Umbilical cord (tissue), 1 donor: ENCODE measurements at regions not wholly inside any gene's neighbourhood (a gene's known extent, or its start where the extent isn't known, plus 50 kb on each side); places are given as distances from the start of the nearest gene placed in this dataset.

Experiments
- DNase-seq: peaks from one replicate; pipeline ENCODE4 v3.0.0-alpha.2; 2015; ENCODE audit warnings: low spot score

DNA sequence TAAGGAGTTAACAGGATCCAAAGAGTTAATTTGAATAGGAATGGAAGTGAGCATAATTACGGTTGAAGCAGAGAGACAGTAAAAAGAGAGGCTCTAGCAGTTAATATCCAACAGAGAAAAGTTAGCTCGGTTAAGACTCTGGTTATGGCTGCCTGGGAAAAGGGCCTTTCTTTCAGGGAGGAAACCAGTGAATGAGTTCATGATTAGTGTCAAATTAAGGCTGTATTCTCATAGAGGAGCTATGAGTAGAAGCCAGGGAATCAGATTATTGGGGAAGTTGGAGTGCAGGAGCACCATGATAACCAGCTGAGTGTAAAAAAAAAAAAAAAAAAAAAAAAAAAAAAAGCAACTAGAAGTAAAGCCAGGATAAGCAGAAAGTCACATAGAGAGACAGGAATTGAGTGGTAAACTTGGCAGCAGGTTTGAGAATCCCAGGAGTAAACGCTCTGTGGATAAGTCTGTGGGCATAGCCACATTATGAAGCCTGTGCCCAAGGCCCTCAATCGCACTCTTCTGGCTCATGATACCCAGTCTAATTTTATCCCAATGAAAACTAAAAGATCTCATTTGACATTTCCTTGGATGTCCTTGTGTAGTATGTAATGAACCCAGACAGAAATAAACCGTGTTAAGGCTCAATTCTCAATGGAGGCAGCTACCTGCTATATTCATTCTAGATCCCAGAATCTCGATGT lies 372.6 kb upstream of the MPDZ start:
- DNase-seq: no peak

DNA sequence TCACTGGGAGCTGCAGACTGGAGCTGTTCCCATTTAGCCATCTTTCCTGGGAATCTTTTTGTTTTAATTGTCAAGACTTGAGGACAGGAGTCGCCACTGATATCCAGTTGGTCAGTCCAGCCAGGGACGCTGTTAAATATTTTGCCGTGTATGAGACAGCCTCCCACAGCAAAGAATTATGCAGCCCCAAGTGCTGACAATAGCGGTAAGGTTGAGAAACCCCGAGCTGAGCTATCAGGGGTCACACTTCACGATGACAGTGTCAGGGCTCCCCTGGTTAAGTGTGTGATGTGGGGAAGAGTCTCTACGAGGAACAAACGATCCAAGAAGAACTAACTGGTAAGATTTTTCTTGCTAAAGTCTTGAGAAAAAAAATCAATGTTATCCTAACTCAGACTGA lies 372.0 kb upstream of the MPDZ start:
- no peak for DNase-seq

DNA sequence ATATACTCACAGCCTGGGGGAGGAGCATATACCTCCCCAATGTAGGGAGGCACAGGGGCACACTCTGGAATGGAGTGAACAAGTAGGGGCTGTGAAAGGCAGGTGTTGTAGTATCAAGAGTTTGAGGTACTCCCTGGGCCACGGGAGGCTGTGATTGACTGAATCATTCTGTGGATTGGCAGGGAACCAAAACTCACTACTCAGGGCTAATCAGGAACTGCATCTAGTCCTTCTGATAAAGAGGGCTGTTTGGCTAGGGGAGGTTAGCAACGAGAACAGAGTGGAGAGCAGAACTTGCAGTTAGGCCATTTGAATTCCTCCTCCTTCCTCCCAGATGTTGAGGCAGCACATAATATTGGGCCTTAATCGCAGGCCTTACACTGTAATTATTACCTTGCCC lies 369.2 kb upstream of the MPDZ start:
- DNase-seq: no peak

DNA sequence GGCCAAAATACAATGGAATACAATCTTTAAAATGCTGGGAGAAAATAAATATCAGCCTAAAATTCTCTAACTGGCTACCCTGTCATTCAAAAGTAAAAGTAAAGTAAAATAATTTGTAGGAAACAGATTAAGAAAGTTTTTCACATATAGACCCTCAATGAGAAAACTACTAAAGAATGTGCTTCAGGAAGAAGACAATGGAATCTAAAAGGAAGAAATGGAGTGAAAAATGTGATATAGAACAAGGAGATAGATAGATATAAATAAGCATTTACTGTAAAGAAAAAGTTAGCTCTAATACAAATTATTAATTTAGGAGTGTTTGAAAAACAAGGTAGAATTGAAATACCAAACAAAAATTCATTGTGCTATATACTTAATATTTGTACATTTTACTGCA lies 368.6 kb upstream of the MPDZ start:
- no peak for DNase-seq

DNA sequence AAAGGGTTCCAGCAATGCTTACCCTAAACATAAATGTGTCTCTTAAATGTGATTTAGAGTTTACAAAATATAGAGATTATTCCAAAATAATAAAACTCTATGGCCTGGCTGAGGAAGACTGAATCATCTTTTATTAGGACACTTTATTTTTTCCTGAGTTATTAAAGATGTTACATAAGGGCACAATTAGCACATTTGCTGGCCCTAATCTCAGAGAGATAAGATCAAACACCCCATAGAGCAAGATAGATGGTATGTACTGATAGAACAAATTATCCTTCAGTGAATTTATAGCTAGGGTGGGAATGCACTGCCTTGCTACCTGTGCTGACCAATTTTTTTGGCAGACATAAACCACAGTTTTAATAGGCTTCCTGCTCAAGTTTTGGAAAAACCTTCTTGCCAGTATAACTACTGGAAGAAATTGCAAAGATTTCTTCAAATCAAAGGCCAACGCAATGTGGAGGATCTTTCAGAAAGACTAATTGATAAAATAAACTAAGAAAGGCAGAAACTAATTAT lies 367.1 kb upstream of the MPDZ start:
- DNase-seq: no peak

DNA sequence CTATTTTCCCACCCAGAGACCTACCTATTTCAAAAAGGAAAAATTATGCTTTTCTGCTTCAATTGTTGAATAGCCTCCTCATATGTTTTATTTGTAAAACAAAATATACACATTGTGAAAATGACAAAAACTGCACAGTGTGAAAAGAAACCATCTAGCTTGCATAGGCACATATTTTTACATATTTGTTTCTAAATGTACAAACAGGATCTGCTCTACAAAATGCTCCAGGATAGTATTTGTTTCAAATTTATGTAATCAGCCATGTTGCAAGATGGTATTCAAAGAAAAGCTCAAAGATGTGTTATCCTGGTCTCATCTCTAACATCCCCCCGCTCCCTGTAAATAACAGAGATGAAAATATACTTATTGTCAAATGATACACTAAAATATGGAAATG lies 366.1 kb upstream of the MPDZ start:
- no peak for DNase-seq

DNA sequence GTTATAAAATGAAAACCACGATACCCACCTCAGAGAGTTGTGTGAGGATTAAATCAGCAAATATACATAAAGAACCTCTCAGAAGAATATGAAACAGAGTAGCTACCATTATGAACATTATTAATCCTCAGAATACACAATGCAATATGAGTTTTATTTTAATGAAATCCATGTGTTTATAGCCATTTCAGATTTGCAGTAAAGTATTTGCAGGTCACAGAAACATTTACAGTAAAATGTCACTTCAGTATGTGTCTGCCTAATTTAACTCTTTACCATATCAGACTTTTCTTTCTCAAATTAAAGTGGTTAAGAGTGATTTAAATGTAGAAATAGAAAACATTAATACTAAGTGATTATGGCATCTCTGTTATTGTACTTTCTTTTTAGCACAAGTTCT lies 365.2 kb upstream of the MPDZ start:
- DNase-seq: no peak

DNA sequence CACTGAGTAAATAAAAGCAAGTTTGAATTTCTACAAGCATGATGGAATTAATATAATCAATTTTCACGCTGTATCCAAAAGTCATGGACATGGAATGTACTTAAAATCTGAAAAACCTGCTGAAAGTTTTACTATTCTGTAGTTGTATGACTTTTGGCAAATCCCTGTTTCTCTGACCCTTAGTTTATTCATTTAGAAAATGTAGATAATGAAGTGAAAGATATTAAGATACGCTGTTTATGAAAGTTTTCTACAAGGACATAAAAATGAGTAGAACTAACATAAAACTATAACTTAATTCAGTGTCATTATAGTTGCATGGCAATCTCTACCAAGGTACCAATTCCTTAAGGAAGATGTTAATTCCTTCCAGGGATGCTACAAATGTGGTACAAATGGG lies 363.2 kb upstream of the MPDZ start:
- no peak for DNase-seq

DNA sequence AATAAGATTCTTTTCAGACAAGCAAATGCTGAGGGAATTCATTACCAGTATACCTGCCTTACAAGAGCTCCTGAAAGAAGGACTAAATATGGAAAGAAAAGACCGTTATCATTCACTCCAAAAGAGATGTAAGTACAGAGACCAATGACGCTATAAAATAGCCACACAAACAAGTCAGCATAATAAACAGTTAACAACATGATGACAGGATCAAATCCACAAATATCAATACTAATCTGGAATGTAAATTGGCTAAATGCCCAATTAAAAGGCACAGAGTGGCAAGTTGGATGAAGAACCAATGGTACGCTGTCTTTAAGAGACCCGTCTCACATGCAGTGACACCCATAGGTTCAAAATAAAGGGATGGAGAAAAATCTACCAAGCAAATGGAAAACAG lies 349.6 kb upstream of the MPDZ start:
- no peak for DNase-seq

DNA sequence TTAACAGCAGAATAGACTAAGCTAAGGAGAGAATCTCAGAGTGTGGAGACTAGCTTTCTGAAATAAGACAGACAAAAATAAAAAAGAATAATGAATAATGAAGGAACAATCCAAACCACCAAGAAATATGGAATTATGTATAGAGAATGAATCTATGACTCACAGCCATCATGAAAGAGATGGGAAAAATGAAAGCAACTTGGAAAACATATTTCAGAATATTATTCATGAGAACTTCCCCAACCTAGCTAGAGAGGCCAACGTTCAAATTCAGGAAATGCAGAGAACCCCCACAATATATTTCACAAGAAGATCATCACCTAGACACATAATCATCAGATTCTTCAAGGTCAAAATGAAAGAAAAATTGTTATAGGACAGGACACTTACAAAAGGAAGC lies 349.0 kb upstream of the MPDZ start:
- no peak for DNase-seq

DNA sequence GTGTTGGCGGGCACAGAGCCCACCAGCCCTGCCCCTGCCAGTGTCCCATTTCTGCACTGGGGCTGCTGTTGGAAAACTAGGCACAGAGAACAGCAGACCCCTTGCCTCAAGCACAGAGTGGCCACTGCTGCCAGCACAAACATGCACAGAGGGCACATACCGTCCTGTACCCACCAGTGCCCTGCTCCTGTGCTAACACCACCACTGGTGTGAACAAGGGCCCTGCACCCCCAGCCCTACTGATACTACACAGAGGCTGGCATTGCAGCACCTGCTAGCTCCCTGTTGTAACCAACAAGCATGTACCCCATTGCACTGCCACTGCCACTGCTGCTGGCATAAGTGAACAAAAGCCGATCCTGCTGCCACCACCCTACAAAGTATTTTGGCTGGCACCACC lies 348.0 kb upstream of the MPDZ start:
- DNase-seq: no peak

DNA sequence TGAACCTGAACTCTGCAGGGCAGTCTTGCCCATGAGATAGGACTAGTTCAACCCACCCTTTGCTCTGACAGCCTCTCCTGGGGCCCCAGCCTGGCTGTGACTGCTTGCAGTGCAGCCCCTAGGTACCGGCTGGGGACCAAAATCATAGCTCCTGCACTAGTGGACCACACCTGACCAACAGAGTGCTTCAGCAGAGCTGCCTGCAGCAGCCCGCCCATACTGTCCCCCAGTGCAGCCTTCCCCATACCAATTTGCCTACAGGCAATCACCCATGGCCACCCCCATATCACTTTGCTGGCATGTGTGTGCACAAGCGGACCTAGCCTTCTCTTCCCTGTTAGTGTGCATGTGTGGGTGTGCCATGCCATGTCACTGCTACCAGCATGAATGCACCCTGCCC lies 347.6 kb upstream of the MPDZ start:
- no peak for DNase-seq

DNA sequence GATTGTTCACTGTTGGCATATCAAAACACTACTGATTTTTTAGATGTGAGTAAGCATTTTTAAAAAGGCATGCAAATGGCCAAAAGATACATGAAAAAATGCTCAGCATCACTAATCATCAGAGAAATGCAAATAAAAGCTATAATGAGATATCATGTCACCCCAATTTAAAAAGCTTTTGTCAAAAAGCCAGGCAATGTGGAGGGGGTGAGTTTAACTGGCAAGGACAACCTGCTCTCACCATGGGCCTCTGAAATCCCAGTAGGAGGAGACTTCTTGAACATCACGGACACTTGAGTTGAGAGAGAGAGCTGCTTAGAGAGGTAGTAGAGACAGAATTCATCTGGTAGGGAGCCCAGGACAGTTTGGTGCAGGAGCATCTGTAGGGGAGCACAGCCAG lies 347.1 kb upstream of the MPDZ start:
- DNase-seq: no peak

DNA sequence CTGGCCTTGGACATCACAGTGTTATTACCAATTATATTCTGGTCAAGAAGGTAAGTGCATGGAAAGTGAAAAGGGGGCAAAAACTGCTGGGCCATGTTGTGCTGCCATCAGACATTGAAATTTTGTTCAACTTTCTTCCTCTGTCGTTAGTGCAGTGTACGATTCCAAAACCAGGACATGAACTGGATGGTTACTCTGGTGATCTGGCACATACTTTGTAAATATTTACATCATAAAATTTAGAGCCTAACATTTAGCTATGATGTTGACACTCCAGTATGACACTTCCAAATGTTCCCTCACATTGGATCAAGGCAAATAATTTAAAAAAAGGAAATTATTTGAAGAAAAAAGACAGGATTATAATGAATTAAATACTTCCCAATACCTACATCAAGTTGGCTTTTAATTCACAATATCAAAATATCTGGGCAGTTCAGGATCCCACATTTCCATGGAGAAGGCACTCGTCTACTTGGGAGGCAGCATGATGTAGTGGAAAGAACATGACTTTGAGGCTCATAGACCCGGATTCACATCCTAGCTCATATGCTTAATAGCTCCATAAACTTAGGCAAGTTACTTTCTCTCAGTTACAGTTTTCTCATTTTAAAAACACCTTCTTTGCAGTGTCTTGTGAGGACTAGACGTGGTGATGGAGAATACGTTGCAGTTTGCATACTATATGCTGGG lies 342.5 kb upstream of the MPDZ start:
- no peak for DNase-seq

DNA sequence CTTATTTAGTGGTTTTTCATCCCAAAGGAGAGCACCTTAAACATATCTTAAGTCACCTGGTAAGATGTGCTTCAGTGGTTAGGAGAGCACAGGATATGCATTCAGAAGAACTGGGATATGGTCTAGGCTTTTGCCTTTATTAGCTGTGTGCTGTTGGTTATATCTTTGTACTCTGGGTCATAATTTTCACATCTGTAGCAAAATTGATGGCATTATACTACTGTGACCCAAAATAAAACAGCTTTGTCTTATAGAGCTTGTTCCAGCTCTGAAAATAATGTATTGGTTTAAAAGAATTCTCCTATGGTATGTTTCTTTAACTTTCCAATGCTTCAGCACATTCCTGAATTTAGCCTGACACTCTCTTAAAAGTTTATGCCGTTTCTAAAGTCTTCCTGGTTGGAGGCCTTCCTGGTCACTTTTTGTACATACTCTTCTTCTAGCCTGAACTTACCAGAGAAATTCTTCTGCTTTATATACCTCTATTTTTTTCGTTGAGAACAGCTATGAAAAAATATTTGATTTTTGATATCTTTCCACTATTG lies 337.1 kb upstream of the MPDZ start:
- DNase-seq: peak; percentile 37

DNA sequence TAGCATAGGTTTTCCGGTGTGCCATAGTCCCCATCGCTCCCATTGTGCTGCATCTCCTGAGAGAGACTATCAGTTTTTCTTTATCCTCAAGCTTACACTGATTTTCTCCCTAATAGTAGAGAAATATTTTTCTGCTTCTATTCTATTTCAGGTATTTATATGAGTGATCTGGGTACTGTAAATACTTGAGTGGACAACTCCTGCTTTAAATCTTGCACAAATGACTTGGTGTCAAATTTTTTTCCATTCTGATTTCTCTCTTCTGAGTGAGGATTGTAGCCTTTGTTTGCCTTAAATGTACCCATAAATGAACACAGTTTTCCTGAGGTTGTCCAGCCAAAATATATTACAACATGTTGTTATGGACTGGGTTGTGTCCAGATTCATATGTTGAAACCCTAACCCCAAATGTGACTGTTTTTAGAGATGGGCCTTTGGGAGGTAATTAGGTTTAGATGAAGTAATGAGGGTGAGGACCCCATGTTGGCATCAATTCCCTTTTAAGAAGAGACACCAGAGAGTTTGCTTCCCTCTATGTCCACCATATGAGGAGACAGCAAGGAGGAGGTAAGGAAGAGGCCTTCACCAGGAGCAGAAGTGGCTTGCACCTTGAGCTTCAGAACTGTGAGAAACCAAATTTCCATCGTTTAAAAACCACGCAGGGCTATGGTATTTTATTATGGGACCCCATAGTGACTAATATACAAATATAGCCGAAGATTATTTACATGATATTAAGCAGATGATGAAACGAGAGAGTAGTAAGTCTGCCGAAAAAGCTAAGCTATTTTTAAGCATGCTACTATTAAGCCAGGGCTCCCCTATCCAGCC lies 336.4 kb upstream of the MPDZ start:
- DNase-seq: no peak

DNA sequence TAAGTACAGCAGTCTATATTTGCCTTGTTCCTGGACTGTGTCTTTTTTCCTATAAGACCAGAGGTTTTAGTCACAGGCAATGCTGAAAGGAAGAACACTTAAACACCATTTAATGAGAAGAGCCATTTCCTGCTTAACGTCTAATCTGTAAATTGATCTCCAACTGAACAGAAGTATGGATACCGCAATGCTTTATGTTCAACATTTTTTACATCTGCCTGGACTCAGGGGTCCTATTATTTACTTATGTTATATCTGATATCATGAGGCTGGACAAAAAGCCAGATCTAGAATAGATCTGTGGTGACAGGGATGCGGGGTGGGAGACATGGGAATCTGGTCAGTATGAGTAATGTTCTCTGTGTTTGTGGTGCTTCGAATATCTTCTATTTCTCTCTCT lies 334.6 kb upstream of the MPDZ start:
- DNase-seq: no peak

DNA sequence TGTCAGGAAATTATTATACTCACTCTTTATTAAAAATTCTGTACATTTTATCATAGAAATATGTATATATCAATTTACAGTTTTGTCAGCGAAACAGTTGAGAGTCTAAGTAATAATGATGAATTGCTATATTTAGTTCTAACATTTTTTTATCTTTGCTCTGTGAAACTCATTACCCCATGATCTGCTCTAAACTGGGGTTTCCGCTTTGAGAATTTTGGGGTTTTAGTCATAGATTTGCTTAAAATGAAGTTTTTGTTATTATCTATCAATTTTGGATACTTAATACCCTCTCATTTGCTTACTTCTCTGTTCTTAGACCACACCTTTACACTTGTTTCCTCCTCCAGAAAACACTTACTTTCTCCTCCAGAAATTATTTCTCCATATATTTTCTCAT lies 333.8 kb upstream of the MPDZ start:
- DNase-seq: no peak

DNA sequence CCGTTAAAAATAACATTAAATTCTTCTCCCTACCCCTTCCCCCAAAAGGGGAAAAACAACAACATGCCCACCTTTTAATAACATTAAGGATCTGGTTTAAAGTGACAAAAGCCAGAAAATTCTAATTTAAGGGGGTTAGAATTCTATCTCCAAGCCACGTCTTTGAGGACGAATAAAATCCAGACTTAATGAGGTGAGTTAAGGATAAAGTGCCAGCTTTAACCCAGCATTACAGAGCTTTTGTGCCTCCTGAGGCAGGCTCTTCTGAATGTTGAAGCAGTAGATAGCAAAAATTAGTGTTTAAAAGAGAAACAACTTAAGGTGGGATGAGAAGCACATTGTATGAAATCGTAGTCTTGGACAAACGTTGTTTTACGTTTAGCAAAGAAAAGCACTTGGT lies 329.0 kb upstream of the MPDZ start:
- DNase-seq: no peak

DNA sequence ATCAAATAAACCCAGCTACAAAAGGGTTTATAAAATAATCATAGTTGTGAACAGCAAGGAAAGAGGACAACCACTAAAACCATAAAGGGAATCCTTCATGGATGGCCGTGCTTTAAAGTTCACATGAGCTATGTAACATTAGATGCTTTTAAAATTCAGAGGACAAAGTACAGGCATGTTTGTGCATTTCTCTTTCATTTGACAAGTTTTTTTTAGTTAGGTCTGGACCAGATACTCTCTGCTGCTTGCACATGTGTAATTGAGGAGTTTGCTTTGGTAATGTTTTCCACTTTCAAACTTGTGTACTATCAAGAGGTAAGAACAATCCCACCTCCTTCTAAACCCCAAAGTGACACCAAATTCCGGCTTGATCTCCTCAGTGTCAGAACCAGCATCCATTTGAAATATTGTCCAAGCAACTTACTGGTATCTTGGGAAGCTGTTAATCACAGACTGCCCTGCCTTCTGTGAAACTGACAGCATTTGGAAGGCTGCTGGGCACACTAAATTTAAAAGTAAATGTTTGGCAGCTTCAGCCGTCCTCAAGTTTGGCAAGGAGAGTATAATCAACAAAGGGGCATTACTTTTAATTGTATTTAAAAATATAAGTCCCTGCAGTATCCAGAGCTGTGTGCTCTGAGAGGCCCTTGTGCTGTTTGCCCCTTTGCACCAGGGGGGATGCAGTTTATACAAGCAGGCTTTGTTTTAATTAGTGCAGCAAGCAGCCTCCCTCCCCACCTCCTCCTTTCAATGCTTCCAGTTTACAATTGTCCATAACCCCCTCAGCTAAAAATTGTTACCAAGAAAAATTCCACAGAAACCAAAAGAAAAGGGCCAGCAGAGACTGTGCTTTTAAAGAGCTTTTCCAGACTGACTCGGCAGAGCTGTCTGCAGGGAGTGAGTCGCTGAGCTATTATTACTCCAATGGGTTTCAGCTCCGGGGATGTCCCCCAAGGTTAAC lies 328.3 kb upstream of the MPDZ start:
- DNase-seq: peak; percentile 61

DNA sequence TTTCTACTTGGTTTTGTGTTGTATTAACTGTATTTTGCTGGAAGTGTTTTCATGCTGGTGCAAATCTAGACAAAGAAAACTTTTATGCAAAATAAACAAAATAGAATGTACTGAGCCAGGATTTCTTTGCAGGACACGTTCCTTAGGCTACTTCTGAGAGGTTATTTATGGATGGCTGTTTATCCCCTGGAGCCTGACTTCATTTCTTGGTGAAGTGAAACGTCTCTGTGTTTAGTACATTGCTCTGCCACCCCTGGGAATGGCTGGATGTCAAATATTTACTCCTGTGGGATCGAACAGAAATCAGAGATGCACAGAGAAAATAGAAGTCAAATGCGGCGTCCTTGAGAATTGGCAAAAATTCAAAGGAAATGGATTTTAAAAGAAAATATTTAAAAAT lies 327.1 kb upstream of the MPDZ start:
- no peak for DNase-seq
